Gastrocnemius medialis (tissue), 4 donors: ENCODE measurements at regions not wholly inside any gene's neighbourhood (a gene's known extent, or its start where the extent isn't known, plus 50 kb on each side); places are given as distances from the start of the nearest gene placed in this dataset.

Experiments
- CTCF ChIP-seq, 5 experiments: fragments of 450-650 bp in 3 of 5; fragments of 200-600 bp in 2 of 5; sonication (generic) in 2 of 5; IDR thresholded peaks in 4 of 5; conservative IDR thresholded peaks in 1 of 5; 1 replicate in 4 of 5; 2 replicates in 1 of 5; pipeline ENCODE4 v1.5.1; 2016 to 2019; ENCODE audit warnings: antibody characterized with exemption in 5 of 5, mild to moderate bottlenecking in 3 of 5, moderate library complexity in 3 of 5
- POLR2A ChIP-seq, 2 donors: fragments of 450-650 bp; IDR thresholded peaks; one replicate each; pipeline ENCODE4 v1.6.1; 2017; ENCODE audit warnings: antibody characterized with exemption in 2 of 2, mild to moderate bottlenecking in 2 of 2, moderate library complexity in 2 of 2

GRCh38 chr4:167645358-167645757 lies 411.1 kb upstream of the SPOCK3 start:
- TF ChIP-seq CTCF (IDR thresholded peaks at IDR 0.05 in 4 of 5, conservative IDR thresholded peaks at IDR 0.05 in 1 of 5) (no peak), POLR2A (IDR thresholded peaks at IDR 0.05) (no peak)
